Ramos (cell line): ENCODE measurements at regions not wholly inside any gene's neighbourhood (a gene's known extent, or its start where the extent isn't known, plus 50 kb on each side); places are given as distances from the start of the nearest gene placed in this dataset.

Experiments
- in situ Hi-C: fragments of 300-500 bp; cut with MboI; formaldehyde crosslinking; loops from one replicate; pipeline ENCODE4 v1.14.3; 2022; ENCODE audit warnings: low sequenced_read_pairs; ENCODE audit not compliant: unreplicated experiment

DNA sequence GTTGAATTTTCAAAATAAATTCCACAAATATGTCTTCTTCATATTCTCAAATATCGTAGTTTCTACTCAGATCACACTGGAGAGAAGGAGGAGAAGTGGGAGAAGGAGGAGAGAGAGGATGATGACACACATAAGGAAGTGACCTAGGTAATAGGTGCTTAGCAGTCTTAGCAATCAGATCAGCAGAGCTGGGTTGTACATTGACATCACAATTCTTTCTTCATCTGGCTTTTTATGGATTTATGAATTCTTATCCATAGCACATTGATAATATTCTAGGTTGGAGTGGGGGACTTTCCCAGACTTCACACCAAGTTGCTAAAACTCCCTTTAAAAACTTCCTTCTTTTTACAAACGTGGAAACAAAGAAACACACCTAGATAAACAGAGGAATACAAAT lies 86.9 kb downstream of the FGF9 start:
- in situ Hi-C loops, result no loop called here

DNA sequence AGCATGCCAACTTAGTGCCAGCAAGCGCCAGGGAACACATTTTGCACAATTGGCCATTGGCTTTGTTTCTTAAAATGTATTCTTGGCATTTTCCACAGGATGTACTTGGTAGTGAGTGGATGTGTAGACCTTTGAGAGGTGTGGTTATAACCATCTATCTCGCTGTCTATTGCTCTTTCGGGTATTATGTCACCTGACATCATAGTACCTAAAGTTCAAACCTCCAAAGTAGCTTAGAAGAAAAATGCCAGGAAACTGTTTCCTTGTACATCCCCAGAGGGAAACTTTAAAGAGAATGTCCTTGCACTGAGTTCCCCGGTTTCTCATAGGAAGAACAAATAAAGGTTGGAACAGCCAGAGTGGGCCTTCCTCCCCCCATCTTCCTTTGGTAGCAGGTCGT lies 87.6 kb downstream of the FGF9 start:
- in situ Hi-C loops, result no loop called here

DNA sequence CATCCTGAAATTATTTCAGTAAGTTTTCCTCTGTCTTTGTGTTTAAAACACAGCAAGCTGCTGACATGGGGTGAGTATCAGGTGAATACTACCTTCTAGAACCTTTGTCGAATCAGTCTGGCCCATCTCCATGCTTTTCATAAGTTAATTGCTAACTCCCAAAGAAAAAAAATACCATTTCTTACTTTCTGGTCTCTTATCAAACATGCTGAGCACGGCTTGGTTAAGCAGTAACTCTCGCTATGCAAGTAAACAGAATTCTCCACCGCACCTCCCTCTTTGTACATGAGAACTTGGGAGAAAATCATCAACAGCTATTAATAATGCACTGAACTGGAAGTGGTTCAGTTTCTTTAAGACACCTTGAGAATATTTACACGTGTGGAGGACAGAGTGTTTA lies 88.6 kb downstream of the FGF9 start:
- in situ Hi-C loops, result no loop called here

DNA sequence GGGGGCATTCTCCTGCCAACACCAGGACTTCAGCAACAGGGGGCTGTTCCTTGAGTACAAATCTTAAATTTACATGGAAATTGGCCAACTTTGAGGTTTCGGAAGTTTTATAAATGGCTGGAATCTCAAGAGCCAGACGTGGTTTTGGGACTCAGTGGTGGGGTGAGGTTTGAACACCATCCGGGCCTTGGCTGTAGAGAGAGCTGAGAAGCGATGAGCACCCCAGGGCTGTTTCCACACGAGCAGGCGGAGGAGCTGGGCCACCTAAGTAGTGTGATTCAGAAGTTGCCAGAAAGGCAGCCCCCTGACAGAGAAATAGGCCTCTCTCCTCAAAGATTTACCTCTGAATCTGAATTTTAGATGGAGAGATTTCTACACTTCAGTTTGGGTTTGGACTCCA lies 89.0 kb downstream of the FGF9 start:
- in situ Hi-C loops, result no loop called here

DNA sequence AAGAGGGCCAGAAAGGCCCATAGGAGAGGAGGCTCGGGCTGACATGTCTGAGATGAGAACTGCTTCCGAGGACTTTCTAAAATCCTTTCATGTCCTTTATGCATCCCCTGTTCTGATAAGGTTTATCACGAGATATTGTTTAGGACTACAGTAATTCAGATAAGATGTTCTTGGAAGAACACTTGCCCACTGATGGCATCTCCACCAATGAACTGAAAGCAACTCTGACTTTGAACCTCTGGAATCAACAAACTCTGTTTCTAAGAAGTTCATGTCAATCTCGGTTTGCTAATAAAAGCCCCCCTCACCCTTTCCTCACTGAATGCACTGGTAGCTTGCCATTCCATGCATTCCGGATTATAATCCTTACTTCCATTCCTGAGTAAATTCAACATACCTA lies 90.9 kb downstream of the FGF9 start:
- in situ Hi-C loops, result no loop called here

DNA sequence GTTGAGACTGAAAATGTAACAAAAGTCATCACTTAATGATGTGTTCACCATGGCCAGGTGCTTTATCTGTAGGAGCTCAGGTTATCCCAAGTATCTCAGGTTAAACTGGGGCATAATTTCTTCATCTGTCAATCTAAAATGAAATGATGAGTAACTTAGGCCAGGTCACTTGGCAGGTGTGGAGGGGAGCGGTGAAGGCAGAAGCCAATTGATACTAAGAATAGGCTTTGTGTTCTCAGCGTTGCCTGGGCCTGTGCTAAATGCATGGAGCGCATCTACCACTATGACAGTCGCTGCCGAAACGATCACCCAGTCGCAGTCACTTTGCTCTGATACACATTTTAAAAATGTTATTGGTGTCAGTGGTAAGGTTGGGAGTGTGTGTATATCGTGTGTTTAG lies 91.6 kb downstream of the FGF9 start:
- in situ Hi-C loops, result no loop called here

DNA sequence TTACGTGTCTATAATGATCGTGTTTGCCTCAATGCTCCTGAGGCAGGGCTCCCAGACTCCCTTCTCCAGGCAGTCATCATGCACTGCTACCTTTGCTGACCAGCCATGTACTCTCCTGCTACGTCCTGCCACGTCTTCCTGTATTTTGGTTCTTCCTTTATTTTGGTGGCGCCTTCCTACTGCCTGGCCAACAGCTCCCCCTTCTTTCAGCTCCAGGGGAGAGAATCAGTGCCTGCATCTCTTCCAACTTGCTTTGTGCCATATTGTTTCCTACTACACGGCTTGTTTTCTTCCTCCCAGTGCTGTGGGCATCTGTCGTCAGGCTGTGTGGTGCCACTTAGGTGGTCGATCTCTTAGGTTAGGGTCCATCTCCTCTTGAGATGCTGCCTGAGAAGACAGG lies 96.2 kb downstream of the FGF9 start:
- in situ Hi-C loops, result no loop called here

DNA sequence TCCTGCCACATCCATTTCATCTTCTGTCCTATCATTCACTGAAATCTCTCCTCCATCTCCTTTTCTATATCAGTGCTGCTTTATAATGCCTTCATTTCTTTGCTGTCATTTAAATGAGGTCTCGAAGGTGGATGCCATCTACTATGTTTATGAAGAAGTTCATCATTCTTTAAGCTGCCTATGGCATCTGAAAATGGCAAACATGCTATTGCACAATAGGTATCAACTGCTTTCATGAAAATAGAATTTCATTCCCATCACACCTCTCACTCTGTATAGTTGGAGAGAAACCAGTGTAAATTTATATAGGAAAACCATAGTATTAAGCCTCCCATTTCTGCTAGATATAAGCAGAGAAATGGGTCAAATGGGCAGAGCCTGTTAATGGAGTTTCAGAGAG lies 100.2 kb downstream of the FGF9 start:
- in situ Hi-C loops, result no loop called here

DNA sequence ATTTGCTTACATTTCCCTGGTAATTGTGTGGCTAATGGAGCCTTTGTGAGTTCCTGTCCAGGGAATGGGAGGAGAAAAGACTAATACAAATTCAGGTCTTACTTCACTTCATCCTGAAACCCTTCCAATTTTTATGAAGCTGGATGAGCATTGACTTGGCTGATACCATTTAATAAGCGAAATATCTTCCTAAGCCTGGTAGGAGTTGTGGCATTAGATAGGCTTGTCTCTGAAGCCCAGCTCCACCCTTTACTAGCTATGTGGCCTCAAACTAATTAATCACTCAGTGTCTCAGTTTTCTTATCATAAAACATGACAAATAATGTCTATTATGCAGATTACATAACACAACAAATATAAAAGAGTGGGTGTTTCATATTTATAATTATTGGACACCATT lies 106.3 kb downstream of the FGF9 start:
- in situ Hi-C loops, result no loop called here

DNA sequence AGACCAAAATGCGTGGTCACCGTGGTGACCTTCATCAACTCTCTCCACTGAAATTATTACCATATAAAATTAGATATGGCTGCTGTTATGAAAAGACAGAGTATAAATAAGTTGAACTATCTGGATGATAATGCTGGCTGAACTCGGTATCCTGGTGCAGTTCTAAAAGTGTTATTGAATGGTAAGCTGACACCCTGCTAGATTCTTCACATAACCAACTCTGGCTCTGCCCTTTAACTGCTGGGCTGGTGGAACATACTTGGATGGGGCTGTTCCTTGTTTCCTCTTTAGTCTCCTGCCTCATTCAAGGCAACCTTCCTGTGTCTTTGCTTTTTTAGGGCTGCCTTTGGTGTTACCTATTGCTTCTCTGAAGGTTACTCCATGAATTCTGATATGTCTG lies 106.9 kb downstream of the FGF9 start:
- in situ Hi-C loops, result no loop called here

DNA sequence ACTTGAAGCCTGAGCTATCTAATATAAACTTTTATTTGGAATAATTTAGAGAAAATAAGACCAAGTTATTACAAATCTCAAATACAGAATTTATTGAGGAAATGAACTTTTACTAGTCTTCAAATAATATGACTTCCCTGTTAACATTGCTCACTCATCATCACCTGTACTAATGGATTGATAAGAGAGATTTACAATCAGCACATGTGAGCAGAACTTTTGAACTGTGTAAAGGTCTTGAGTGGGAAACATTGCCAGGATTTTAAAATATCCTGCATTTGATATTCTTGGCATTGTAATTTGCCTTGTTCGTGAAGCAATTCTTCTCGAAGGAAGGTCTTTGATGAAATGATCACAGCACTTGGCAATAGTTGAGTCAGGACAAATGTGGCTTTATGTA lies 111.9 kb downstream of the FGF9 start:
- in situ Hi-C loops, result no loop called here

DNA sequence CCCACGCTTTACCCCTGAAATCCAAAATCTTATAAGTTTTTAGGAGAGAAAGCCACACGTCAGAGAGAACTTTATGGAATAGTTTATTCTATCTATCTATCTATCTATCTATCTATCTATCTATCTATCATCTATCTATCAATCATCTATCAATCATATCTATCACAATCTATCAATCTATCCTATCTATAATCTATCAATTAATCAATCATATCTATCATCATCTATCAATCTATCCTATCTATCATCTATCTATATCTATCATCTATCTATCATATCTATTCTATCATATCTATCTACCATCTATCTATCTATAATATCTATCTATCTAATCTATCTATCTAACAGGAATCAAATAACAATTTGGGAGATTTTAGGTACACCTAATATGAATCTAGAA lies 115.1 kb downstream of the FGF9 start:
- in situ Hi-C loops, result no loop called here

DNA sequence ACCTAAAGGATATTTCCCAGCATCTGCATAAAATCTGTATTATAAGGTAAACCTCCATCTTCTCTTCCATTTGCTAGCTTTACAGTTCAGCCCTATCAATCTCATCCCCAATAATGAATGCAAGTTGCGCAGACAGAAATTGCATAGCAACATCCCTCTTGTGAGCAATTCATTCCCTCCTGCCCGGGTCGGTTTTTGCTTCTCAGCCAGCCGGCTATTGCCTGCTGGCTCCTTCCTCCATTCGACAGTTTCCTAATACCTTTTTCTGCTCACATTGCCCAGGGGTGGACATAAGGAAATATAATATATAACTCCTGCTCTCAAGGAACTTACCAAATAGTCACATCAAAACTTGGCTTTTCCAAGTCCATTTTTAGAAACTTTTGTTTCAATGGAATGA lies 125.2 kb downstream of the FGF9 start:
- in situ Hi-C loops, result no loop called here

DNA sequence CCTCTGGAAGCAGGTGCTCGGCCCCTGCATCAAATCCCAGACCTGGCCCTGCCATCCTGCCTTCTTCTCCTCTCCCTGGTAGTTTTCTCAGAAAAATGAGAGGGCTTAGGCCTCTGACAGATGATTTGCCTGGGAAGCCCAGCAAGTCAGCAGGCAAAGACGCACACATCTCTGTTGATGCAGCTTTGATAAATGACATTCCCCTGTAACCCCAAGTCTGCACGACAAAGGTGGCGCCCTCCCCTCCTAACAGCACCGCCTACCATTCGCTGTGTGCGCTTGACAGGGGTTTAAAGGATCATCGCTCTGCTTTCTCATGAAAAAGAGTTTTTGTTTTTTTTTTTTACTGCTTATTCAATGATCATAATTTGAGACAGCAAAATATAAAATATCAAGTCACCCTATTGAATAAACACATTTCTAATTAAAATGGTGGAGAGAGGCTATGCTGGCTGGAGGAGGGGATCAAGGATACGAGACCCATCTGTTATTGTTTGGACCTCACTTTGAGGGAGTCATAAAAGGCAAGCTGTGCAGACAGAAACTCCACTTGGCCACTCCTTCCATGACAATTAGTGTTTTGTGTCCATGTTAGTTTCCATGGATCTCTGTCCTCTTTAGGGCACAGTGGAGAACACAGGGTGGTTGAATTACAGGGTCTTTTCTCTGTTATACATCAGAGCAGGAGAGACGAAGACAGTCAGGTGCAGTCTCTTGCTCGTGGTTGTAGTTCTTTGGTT lies 126.1 kb downstream of the FGF9 start:
- in situ Hi-C loops, result no loop called here

DNA sequence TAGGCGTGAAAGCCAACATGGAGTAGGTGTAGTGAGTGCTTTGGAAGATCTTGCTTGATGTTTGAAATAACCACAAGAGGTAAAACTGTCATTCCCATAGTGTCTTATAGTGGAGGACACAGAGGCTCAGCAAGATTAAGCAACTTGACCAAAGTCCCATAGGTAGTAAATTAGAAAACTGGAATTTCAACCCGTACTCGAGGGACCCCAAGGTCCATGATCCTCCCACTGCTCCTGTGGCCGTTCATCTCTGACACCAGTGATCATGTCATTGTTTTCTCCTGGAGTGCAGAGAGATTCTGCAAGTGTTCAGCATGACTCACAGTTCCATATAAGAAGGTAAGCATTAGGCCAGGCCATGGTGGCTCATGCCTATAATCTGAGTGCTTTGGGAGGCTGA lies 126.9 kb downstream of the FGF9 start:
- in situ Hi-C loops, result no loop called here

DNA sequence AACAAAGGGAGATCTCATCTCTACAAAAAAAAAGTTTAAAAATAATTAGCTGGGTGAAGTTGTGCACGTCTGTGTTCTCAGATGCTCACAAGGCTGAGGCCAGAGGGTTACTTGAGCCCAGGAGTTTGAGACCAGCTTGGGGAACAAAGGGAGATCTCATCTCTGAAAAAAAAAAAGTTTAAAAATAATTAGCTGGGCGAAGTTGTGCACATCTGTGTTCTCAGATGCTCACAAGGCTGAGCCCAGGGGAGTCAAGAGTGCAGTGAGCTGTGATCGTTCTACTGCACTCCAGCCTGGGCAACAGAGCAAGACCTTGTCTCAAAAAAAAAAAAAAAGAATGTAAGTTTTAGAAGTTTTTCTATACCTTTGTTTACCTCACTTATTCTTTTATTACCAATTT lies 127.3 kb downstream of the FGF9 start:
- in situ Hi-C loops, result no loop called here

DNA sequence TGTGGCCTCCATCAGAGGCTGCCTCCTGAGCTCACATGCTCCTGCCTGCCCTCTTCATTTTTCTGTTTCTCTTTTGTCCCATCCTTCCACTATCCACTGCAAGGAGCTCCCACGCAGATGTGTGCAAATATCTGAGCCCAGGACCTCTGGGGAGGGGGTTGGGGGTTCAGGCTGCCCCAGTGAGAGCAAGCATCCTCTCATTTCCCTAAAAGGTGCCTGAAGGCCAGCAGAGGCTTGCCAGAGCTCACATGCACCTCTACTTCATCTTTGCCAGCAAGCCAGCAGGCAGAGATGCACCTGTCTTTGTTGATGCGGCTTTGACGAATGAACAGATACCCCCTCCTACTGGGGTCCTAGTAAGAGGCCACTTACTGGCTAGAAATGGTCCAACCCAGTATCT lies 128.8 kb downstream of the FGF9 start:
- in situ Hi-C loops, result no loop called here

DNA sequence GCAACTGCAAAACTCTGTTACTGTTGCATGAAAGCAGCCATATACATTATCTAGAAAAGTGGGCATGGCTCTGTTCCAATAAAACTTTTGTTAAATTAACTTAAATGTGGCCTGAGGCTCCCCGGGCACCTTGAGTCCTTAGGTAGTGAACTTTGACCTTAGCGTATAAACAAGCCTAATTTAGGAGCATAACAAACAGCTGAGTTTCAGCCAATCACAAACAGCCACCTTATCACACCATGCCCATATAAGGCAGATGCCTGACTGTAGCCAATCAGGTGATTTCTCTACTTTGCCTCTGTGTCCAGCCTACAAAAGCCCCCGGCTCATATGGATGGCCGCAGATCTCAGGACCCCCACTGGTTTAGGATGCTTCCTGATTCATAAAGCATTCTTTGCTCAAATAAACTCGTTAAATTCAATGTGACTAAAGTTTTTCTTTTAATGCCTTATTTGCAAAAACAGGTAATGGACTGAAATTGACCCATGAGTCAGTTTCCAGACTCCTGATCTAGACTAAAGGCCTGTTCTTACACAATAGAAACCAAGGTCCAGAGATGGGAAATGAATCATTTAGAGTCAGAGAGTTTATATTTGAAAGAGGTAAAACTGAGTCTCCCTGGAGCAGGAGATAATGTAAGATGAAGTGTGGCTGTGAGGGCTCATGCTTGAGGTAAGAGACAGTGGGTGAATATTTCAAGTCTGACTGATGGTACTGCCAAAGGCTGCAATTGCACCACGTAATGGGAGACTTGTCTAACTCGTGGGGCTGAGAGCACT lies 130.2 kb downstream of the FGF9 start:
- in situ Hi-C loops, result no loop called here

DNA sequence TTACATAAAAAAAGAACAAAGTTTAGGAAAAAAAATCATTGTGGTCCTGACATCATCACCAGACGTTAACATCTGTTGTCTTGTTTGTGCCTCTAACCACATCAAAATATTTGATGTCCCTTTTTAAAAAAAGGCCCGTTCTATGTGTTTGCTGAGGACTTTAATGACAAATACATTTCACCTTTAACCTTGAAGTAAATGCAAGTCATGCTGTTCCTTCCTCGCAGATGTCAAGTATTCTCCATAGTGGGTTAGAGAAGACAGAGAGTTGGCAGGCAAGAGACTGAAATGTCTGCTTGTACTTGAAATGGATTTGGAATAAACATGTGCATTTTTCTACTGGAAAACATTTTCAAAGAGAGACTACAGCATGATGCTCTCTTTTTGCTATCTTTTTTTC lies 134.9 kb downstream of the FGF9 start:
- in situ Hi-C loops, result no loop called here

DNA sequence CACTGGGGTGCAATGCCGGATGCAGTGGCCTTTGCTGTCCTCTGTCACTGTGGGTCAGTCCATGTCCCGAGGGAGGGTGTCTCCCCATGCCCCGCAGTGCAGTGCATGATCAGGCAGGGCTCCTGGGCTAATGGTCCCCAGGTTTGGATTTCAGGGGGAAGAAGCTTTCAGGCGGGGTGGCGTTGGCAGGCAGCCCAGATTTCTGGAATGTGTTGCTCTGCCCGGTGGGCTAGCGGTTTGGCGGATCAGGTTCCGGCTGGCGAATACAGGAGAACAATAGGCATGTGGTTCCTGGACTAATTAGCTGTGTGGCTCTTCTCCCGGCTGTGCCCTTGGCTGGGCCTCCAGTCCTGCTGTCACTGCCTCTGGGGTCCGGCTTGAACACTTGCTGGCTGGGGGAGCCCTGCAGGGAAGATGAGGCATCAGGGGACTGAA lies 141.3 kb downstream of the FGF9 start:
- in situ Hi-C loops, result no loop called here

DNA sequence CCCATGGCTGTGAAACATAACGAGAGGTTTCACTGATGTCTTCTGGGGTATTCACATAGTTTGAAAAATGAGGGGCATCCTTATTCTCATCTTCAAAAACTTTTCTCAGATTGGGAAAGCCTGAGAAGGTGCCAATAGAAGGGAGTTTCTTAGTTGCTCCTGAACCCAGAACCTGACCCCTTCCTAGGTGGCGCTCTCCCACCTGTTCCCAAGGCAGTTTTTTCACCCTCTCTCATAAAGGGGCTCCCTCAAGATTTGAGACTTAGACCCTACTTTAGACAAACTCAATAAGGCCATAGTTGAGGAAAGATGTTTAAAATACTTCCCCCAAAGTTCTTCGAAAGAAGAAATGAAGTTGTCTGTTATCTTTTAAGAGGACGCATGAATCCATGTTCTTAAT lies 142.2 kb downstream of the FGF9 start:
- in situ Hi-C loops, result no loop called here

DNA sequence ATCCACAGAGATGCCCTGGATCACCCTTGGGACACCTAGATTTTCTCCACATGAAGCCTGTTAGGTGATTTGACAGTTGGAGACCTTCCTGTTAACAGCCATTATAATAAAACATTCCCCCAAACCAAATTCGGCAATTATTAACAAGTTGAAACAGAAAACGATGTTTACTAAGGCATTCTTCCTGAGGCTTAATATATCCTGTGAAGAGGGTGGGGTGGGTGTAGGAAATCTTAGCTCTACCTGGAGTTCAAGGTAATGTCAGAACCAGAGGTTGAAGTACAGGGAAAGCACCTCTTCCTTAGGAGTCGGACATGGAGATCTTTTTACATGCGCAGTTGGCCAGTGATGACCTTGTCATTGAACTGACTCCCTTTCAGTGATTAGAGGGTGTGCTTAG lies 143.0 kb downstream of the FGF9 start:
- in situ Hi-C loops, result no loop called here
